H1 (cell line): ENCODE measurements at regions not wholly inside any gene's neighbourhood (a gene's known extent, or its start where the extent isn't known, plus 50 kb on each side); places are given as distances from the start of the nearest gene placed in this dataset.

ENCODE experiments used
- CTCF ChIA-PET: fragments of 300-600 bp; sonication (Branson Sonifier 250); formaldehyde crosslinking; loops from one replicate; lab custom pipeline; 2021; ENCODE audit not compliant: partially characterized antibody; lab: Charles Lee
- POLR2A ChIA-PET: fragments of 300-600 bp; sonication (Branson Sonifier 250); formaldehyde crosslinking; loops from one replicate; lab custom pipeline; 2021; ENCODE audit warnings: inconsistent platforms; ENCODE audit not compliant: partially characterized antibody; lab: Charles Lee
- DNase-seq, 2 experiments: peaks; one replicate each; pipeline versions ENCODE4 v3.0.0 to v3.0.0-alpha.2; 2010 to 2022; ENCODE audit warnings: low spot score in 2 of 2, low read depth in 1 of 2, mixed read lengths in 1 of 2
- FAIRE-seq: peaks from 2 replicates; lab custom pipeline; 2011; peaks lifted over from hg19 to GRCh38; lab: Jason Lieb, UNC
- H2AFZ ChIP-seq: 2 replicates; pipeline ENCODE4 v1.8.1; 2012; ENCODE audit warnings: low read length, inconsistent platforms
- H2AK5ac ChIP-seq: 2 replicates; pipeline ENCODE4 v1.6.1; 2013; ENCODE audit warnings: low read depth, low read length
- H2BK120ac ChIP-seq: replicated peaks from 2 replicates; pipeline ENCODE3; 2013; ENCODE audit warnings: low read depth, low read length, inconsistent platforms
- H2BK12ac ChIP-seq: 2 replicates; pipeline ENCODE4 v1.6.1; 2013; ENCODE audit warnings: low read depth, low read length
- H2BK15ac ChIP-seq: 2 replicates; pipeline ENCODE4 v1.6.1; 2013; ENCODE audit warnings: low read length
- H2BK20ac ChIP-seq: 2 replicates; pipeline ENCODE4 v1.6.1; 2013; ENCODE audit warnings: low read length
- H2BK5ac ChIP-seq: 2 replicates; pipeline ENCODE4 v1.6.1; 2013; ENCODE audit warnings: low read depth, low read length
- H3K14ac ChIP-seq: 2 replicates; pipeline ENCODE4 v1.6.1; 2013; ENCODE audit warnings: inconsistent platforms; ENCODE audit not compliant: insufficient read length
- H3K18ac ChIP-seq: 2 replicates; pipeline ENCODE4 v1.6.1; 2013; ENCODE audit warnings: low read length; ENCODE audit errors: extremely low read depth
- H3K23ac ChIP-seq: 2 replicates; pipeline ENCODE4 v1.6.1; 2013; ENCODE audit warnings: inconsistent platforms; ENCODE audit not compliant: insufficient read length
- H3K23me2 ChIP-seq: 2 replicates; pipeline ENCODE4 v1.6.1; 2013; ENCODE audit warnings: low read depth, low read length
- H3K27ac ChIP-seq: 2 replicates; pipeline ENCODE4 v1.6.1; 2011; ENCODE audit warnings: low read depth, low read length, inconsistent platforms
- H3K27me3 ChIP-seq, 4 experiments: replicated peaks in 1 of 4; 1 replicate in 1 of 4; 2 replicates in 3 of 4; pipeline versions ENCODE4 v1.6.1 to v1.8.1; 2011 to 2013; ENCODE audit warnings: low read length in 3 of 4, mild to moderate bottlenecking in 3 of 4, inconsistent platforms in 2 of 4, mixed read lengths in 2 of 4, moderate library complexity in 1 of 4; ENCODE audit not compliant: control insufficient read depth in 3 of 4, insufficient read depth in 3 of 4; ENCODE audit errors: extremely low read depth in 1 of 4
- H3K36me3 ChIP-seq, 4 experiments: 2 replicates each; pipeline versions ENCODE4 v1.6.1 to v1.8.1; 2011 to 2013; ENCODE audit warnings: mild to moderate bottlenecking in 4 of 4, low read length in 3 of 4, moderate library complexity in 2 of 4, control low read depth in 1 of 4, inconsistent platforms in 1 of 4; ENCODE audit not compliant: insufficient read depth in 4 of 4, control insufficient read depth in 2 of 4
- H3K4ac ChIP-seq: replicated peaks from 2 replicates; pipeline ENCODE3; 2013; ENCODE audit warnings: low read length, low read depth, mixed read lengths, inconsistent platforms; ENCODE audit not compliant: insufficient read length
- H3K4me1 ChIP-seq, 4 experiments: replicated peaks in 1 of 4; 1 replicate in 1 of 4; 2 replicates in 3 of 4; pipeline versions ENCODE4 v1.6.1 to v1.8.1; 2011 to 2013; ENCODE audit warnings: low read length in 3 of 4, inconsistent platforms in 2 of 4, mixed read lengths in 1 of 4; ENCODE audit not compliant: insufficient read depth in 4 of 4, control insufficient read depth in 3 of 4
- H3K4me2 ChIP-seq, 2 experiments: 2 replicates each; pipeline versions ENCODE4 v1.6.1 to v1.8.1; 2011 to 2013; ENCODE audit warnings: low read depth in 2 of 2, low read length in 2 of 2, control low read depth in 1 of 2, inconsistent platforms in 1 of 2, mild to moderate bottlenecking in 1 of 2; ENCODE audit not compliant: insufficient read depth in 1 of 2
- H3K4me3 ChIP-seq, 4 experiments: fragments of 200-600, 300-600 bp in 1 of 4; sonication (generic), shearing (Covaris generic), sonication (Bioruptor Twin) in 1 of 4; 2 replicates each; pipeline versions ENCODE4 v1.5.1 to v1.8.1; 2011 to 2016; ENCODE audit warnings: low read length in 4 of 4, low read depth in 3 of 4, control low read depth in 2 of 4, inconsistent platforms in 2 of 4, mild to moderate bottlenecking in 2 of 4, mixed read lengths in 1 of 4, moderate library complexity in 1 of 4; ENCODE audit not compliant: insufficient read depth in 2 of 4; ENCODE audit errors: extremely low read depth in 1 of 4
- H3K56ac ChIP-seq: replicated peaks from 2 replicates; pipeline ENCODE3; 2013; ENCODE audit warnings: low read depth, mild to moderate bottlenecking, mixed read lengths, low read length, inconsistent platforms; ENCODE audit not compliant: insufficient read length
- H3K79me1 ChIP-seq: 2 replicates; pipeline ENCODE4 v1.6.1; 2013; ENCODE audit warnings: low read depth, low read length, control low read depth
- H3K79me2 ChIP-seq, 2 experiments: 2 replicates each; pipeline versions ENCODE4 v1.6.1 to v1.8.1; 2012 to 2013; ENCODE audit warnings: low read length in 2 of 2, mild to moderate bottlenecking in 2 of 2, inconsistent platforms in 1 of 2; ENCODE audit not compliant: insufficient read depth in 2 of 2, control insufficient read depth in 1 of 2
- H3K9ac ChIP-seq, 4 experiments: replicated peaks in 1 of 4; 1 replicate in 1 of 4; 2 replicates in 3 of 4; pipeline versions ENCODE4 v1.6.1 to v1.8.1; 2011 to 2013; ENCODE audit warnings: low read depth in 3 of 4, low read length in 3 of 4, control low read depth in 2 of 4, mild to moderate bottlenecking in 2 of 4, moderate library complexity in 2 of 4, inconsistent platforms in 1 of 4; ENCODE audit errors: extremely low read depth in 1 of 4
- H3K9me3 ChIP-seq, 2 experiments: 2 replicates each; pipeline versions ENCODE4 v1.6.1 to v1.8.1; 2012 to 2013; ENCODE audit warnings: mild to moderate bottlenecking in 2 of 2, moderate library complexity in 2 of 2, control low read depth in 1 of 2, inconsistent platforms in 1 of 2, low read depth in 1 of 2, low read length in 1 of 2, mixed read lengths in 1 of 2; ENCODE audit not compliant: insufficient read depth in 2 of 2
- H4K20me1 ChIP-seq, 2 experiments: replicated peaks in 1 of 2; 2 replicates each; pipeline versions ENCODE3 to v1.8.1; 2011 to 2013; ENCODE audit warnings: inconsistent platforms in 2 of 2, low read length in 2 of 2, mild to moderate bottlenecking in 1 of 2; ENCODE audit not compliant: insufficient read depth in 2 of 2, control insufficient read depth in 1 of 2
- H4K5ac ChIP-seq: 2 replicates; pipeline ENCODE4 v1.6.1; 2013; ENCODE audit warnings: low read length, low read depth, mixed read lengths, inconsistent platforms; ENCODE audit not compliant: insufficient read length
- H4K8ac ChIP-seq: 2 replicates; pipeline ENCODE4 v1.8.0; 2013; ENCODE audit warnings: mild to moderate bottlenecking, moderate library complexity, low read length, inconsistent platforms; ENCODE audit not compliant: insufficient read depth; ENCODE audit errors: extremely low read depth
- H4K91ac ChIP-seq: replicated peaks from 2 replicates; pipeline ENCODE3; 2013; ENCODE audit warnings: low read length, mixed read lengths, inconsistent platforms; ENCODE audit not compliant: insufficient read length
- BCL11A ChIP-seq, 2 experiments: IDR thresholded peaks; one replicate each; pipeline ENCODE4 v1.6.1; 2011; ENCODE audit warnings: low read depth in 2 of 2, low read length in 2 of 2, mild to moderate bottlenecking in 2 of 2
- CHD1 ChIP-seq: IDR thresholded peaks from 2 replicates; pipeline ENCODE4 v1.6.1; 2012; ENCODE audit warnings: low read depth, low read length, improper control_type of control experiment
- CTBP2 ChIP-seq: IDR thresholded peaks from 2 replicates; pipeline ENCODE4 v1.7.0; 2011; ENCODE audit warnings: borderline replicate concordance, mild to moderate bottlenecking, moderate library complexity, mixed read lengths, low read length; ENCODE audit not compliant: insufficient read depth, insufficient read length
- GABPA ChIP-seq: IDR thresholded peaks from 2 replicates; pipeline ENCODE4 v1.6.1; 2011; ENCODE audit warnings: mild to moderate bottlenecking, low read length, moderate library complexity, borderline replicate concordance; ENCODE audit not compliant: insufficient read depth
- HDAC6 ChIP-seq: IDR thresholded peaks from one replicate; pipeline ENCODE4 v1.7.1; 2012; ENCODE audit warnings: low read depth, mild to moderate bottlenecking, inconsistent platforms, low read length, moderate library complexity
- JUN ChIP-seq: IDR thresholded peaks from 2 replicates; pipeline ENCODE4 v1.6.1; 2011; ENCODE audit warnings: low read depth, mild to moderate bottlenecking, improper control_type of control experiment, low read length
- KDM1A ChIP-seq: fragments of 200-600, 300-600 bp; sonication (generic); IDR thresholded peaks from 2 replicates; pipeline ENCODE4 v1.7.1; 2016; ENCODE audit warnings: mild to moderate bottlenecking, low read length, borderline replicate concordance
- NANOG ChIP-seq: IDR thresholded peaks from 2 replicates; pipeline ENCODE4 v1.6.1; 2011; ENCODE audit warnings: low read length, low read depth, mild to moderate bottlenecking, inconsistent platforms; ENCODE audit not compliant: insufficient read depth, poor library complexity, severe bottlenecking
- RXRA ChIP-seq: IDR thresholded peaks from 2 replicates; pipeline ENCODE4 v1.6.1; 2011; ENCODE audit warnings: low read depth, mild to moderate bottlenecking, low read length, moderate library complexity; ENCODE audit not compliant: insufficient read depth
- TBP ChIP-seq: IDR thresholded peaks from 2 replicates; pipeline ENCODE4 v1.6.1; 2011; ENCODE audit warnings: low read depth, low read length, improper control_type of control experiment
- TCF12 ChIP-seq: IDR thresholded peaks from 2 replicates; pipeline ENCODE4 v1.6.1; 2011; ENCODE audit warnings: low read depth, mild to moderate bottlenecking, low read length
- WGBS, 2 experiments: shearing (Covaris generic) in 1 of 2; methylation state at CpG; one replicate each; pipeline versions ENCODE4 v1.1.6 to v1.1.7; 2013 to 2015; ENCODE audit warnings: low lambda C conversion rate in 2 of 2, mixed read lengths in 2 of 2, inconsistent platforms in 1 of 2, low coverage in 1 of 2, missing lambda C conversion rate in 1 of 2; ENCODE audit not compliant: insufficient replicate concordance in 2 of 2, insufficient coverage in 1 of 2, insufficient read length in 1 of 2; ENCODE audit errors: extremely low coverage in 1 of 2, missing lambda C conversion rate in 1 of 2; 5-methylcytosine and 5-hydroxymethylcytosine counted together

DNA sequence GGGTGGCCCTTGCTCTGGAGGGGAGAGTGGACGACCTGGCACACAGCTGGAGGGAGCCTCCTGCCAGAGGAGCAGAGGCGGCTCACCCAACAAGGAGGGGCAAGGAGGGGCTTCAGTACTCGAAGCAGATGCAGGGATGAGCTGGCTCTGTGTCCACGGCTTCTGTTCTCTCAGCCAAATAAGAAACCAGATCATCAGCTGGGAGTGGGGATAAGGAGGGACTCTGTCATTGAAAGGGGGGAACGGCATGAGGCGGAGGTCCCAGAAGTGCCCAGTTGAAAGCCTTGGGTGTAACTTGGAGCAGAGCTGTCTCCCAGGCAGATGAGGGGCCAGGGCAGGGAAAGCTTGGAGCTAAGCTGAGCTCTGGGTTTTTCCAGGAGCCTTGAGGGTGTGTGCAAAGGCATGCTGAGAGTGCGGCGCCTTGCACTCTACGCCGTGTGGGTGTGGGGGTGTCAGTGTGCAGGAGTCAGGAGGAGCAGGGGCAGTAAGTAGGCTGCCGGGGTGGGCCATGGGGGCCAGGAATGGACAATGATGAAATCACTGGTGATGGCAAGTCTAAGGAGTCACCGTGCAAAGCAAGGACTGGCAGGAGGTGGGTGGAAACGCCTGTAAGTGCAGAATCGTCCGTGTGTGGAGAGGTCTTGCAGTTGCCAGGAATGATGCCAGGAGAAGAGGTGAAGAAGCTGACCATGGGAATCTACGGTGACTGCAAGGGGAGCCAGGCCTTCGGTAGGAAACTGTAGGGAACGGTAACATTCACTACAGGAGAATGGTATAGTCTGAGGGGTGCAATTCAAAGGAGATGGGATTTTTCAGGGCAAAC is 85.4 kb upstream of the FOXQ1 start:
- no peak overlapping the region for H3K23ac ChIP-seq
- no peak overlapping the region for H3K27ac ChIP-seq
- no peak overlapping the region for H4K8ac ChIP-seq
- H3K79me1 ChIP-seq, result no peaks in the 10 kb centered on the region; the same call in 1 of the 2 replicates
- no peak overlapping the region for H3K56ac ChIP-seq
- H2BK12ac ChIP-seq, result no peak overlapping the region
- H3K23me2 ChIP-seq, result no peaks in the 10 kb centered on the region
- no peak for TF ChIP-seq CHD1
- TF ChIP-seq KDM1A, result no peak
- no peak for TF ChIP-seq NANOG
- TF ChIP-seq JUN, result no peak
- TF ChIP-seq RXRA, result no peak
- no peak for TF ChIP-seq CTBP2
- no peak for TF ChIP-seq TCF12
- TF ChIP-seq GABPA, result no peak
- TF ChIP-seq BCL11A (IDR thresholded peaks at IDR 0.05; ENCODE audit: low read depth in 2 of 2, low read length in 2 of 2), result no peak
- TF ChIP-seq TBP, result no peak
- no peak for TF ChIP-seq HDAC6
- WGBS, 2 experiments, result 92% methylated on average over 16 of the region's 18 CpGs; no CpG with 5 or more reads in 1 of the 2 experiments
- no peak overlapping the region for H3K14ac ChIP-seq
- no peak overlapping the region for H3K4me2 ChIP-seq
- no peak for FAIRE-seq
- no peak overlapping the region for H2AK5ac ChIP-seq
- DNase-seq, result no peak
- ChIA-PET CTCF (interaction anchor here (1.3 to 1.4 kb wide), 2 partner anchors 12 to 25 kb away, joined by 4 to 5 read pairs; no protein-coding TSS in a partner anchor), POLR2A (no interaction called here)
- H3K18ac ChIP-seq, result no peak overlapping the region
- no peak overlapping the region for H2BK15ac ChIP-seq
- no peak overlapping the region for H3K9ac ChIP-seq
- no peak overlapping the region for H4K5ac ChIP-seq
- no peak overlapping the region for H4K91ac ChIP-seq
- H4K20me1 ChIP-seq, result no peaks in the 10 kb centered on the region
- no peaks in the 10 kb centered on the region for H3K79me2 ChIP-seq
- H3K4ac ChIP-seq, result no peak overlapping the region
- H3K27me3 ChIP-seq, result 0 out of 7 replicates have a peak, but pooled peaks cover 0 to 2% (median 0%) of the 10 kb centered on the region in 4 experiments
- H3K9me3 ChIP-seq, result no peaks in the 10 kb centered on the region
- no peak overlapping the region for H2BK120ac ChIP-seq
- no peak overlapping the region; the same call in 1 of the 2 replicates for H2BK5ac ChIP-seq
- H2AFZ ChIP-seq, result no peak overlapping the region
- H3K36me3 ChIP-seq, result no peaks in the 10 kb centered on the region
- no peaks in the 10 kb centered on the region for H3K4me1 ChIP-seq
- no peak overlapping the region for H2BK20ac ChIP-seq
- H3K4me3 ChIP-seq, result no peak overlapping the region
